IPS-NIHi11 (cell line): ENCODE measurements at regions not wholly inside any gene's neighbourhood (a gene's known extent, or its start where the extent isn't known, plus 50 kb on each side); places are given as distances from the start of the nearest gene placed in this dataset.

Experiments
- DNase-seq: peaks from one replicate; pipeline ENCODE4 v3.0.0; 2012; ENCODE audit warnings: mixed read lengths, low spot score

GRCh38 chr20:48300529-48300928, 515.2 kb upstream of the SULF2 start:
- DNase-seq, result no peak

GRCh38 chr20:48298851-48299484, 513.7 kb upstream of the SULF2 start:
- DNase-seq, result no peak

GRCh38 chr20:48298433-48298832, 513.2 kb upstream of the SULF2 start:
- DNase-seq, result no peak

GRCh38 chr20:48295966-48296421, 510.7 kb upstream of the SULF2 start:
- DNase-seq, result no peak

GRCh38 chr20:48295445-48295903, 510.2 kb upstream of the SULF2 start:
- DNase-seq, result peak; percentile 39

GRCh38 chr20:48294942-48295341, 509.7 kb upstream of the SULF2 start:
- DNase-seq, result no peak

GRCh38 chr20:48294196-48294595, 508.9 kb upstream of the SULF2 start:
- no peak for DNase-seq

- DNase-seq, result no peak
Observed at GRCh38 chr20:48293671-48294070, 508.4 kb upstream of the SULF2 start.

- peak; percentile 70 for DNase-seq
Observed at GRCh38 chr20:48292806-48293205, 507.5 kb upstream of the SULF2 start.

- DNase-seq, result no peak
Observed at GRCh38 chr20:48291896-48292295, 506.6 kb upstream of the SULF2 start.

- no peak for DNase-seq
Observed at GRCh38 chr20:48288930-48289507, 503.7 kb upstream of the SULF2 start.

GRCh38 chr20:48287552-48288170, 502.4 kb upstream of the SULF2 start:
- no peak for DNase-seq

- DNase-seq, result no peak
Observed at GRCh38 chr20:48287021-48287494, 501.8 kb upstream of the SULF2 start.

GRCh38 chr20:48286601-48287000, 501.3 kb upstream of the SULF2 start:
- no peak for DNase-seq

- no peak for DNase-seq
Observed at GRCh38 chr20:48285656-48286055, 500.4 kb upstream of the SULF2 start.

GRCh38 chr20:48284837-48285236, 499.6 kb upstream of the SULF2 start:
- DNase-seq, result no peak

GRCh38 chr20:48284315-48284714, 499.0 kb upstream of the SULF2 start:
- DNase-seq, result no peak

GRCh38 chr20:48283470-48284110, 498.3 kb upstream of the SULF2 start:
- DNase-seq, result no peak

- peak; percentile 39 for DNase-seq
Observed at GRCh38 chr20:48282591-48283228, 497.4 kb upstream of the SULF2 start.

- no peak for DNase-seq
Observed at GRCh38 chr20:48281501-48281900, 496.2 kb upstream of the SULF2 start.

- DNase-seq, result no peak
Observed at GRCh38 chr20:48278961-48279481, 493.7 kb upstream of the SULF2 start.

GRCh38 chr20:48277266-48277665, 492.0 kb upstream of the SULF2 start:
- no peak for DNase-seq
